GM12892 (cell line): ENCODE measurements at regions not wholly inside any gene's neighbourhood (a gene's known extent, or its start where the extent isn't known, plus 50 kb on each side); places are given as distances from the start of the nearest gene placed in this dataset.

Source experiments
- POLR2AphosphoS5 ChIP-seq: IDR thresholded peaks from 2 replicates; pipeline ENCODE4 v1.6.1; 2011; ENCODE audit warnings: low read depth, low read length, control low read depth
- TAF1 ChIP-seq: IDR thresholded peaks from 2 replicates; pipeline ENCODE4 v1.6.1; 2011; ENCODE audit warnings: low read depth, mild to moderate bottlenecking, control low read depth, low read length, borderline replicate concordance

- TF ChIP-seq TAF1 (no peak), POLR2AphosphoS5 (no peak)
These were observed 117.6 kb downstream of the LTN1 start for GRCh38 chr21:28875078-28875477.
